Vagina (tissue), 2 donors: ENCODE measurements at regions not wholly inside any gene's neighbourhood (a gene's known extent, or its start where the extent isn't known, plus 50 kb on each side); places are given as distances from the start of the nearest gene placed in this dataset.

Source experiments
- DNase-seq, 2 donors: peaks; one replicate each; pipeline ENCODE4 v3.0.0-alpha.2; 2017; ENCODE audit errors: extremely low spot score in 2 of 2
- H3K27ac ChIP-seq: fragments of 200-600 bp; sonication (generic); one replicate; pipeline ENCODE4 v1.5.1; 2019
- H3K27me3 ChIP-seq: fragments of 200-600 bp; sonication (generic); one replicate; pipeline ENCODE4 v1.5.1; 2019
- H3K36me3 ChIP-seq, 2 donors: fragments of 200-600 bp; sonication (generic); one replicate each; pipeline ENCODE4 v1.5.1; 2017 to 2019
- H3K4me1 ChIP-seq: fragments of 200-600 bp; sonication (generic); one replicate; pipeline ENCODE4 v1.5.1; 2019
- H3K4me3 ChIP-seq, 2 donors: fragments of 200-600 bp; sonication (generic); 1 replicate in 1 of 2; 2 replicates in 1 of 2; pipeline ENCODE4 v1.5.1; 2016 to 2019
- H3K9me3 ChIP-seq: fragments of 200-600 bp; sonication (generic); one replicate; pipeline ENCODE4 v1.5.1; 2019
- POLR2A ChIP-seq, 2 donors: fragments of 450-650 bp; IDR thresholded peaks; one replicate each; pipeline ENCODE4 v1.6.1; 2017; ENCODE audit warnings: antibody characterized with exemption in 2 of 2, mild to moderate bottlenecking in 2 of 2, moderate library complexity in 2 of 2
- POLR2AphosphoS5 ChIP-seq, 2 donors: sonication (generic); formaldehyde crosslinking; IDR thresholded peaks; one replicate each; pipeline ENCODE4 v1.9.0; 2017; ENCODE audit warnings: antibody characterized with exemption in 2 of 2, mild to moderate bottlenecking in 2 of 2, low read depth in 1 of 2; ENCODE audit not compliant: insufficient read depth in 1 of 2
- intact Hi-C: fragments of 100-400 bp; cut with DNase I; formaldehyde crosslinking; loops from one replicate; pipeline ENCODE4 v1.15.1; 2023
- TF ChIP-seq, protein P1 (sequence below), 3 experiments: fragments of 450-650 bp in 2 of 3; fragments of 200-600 bp in 1 of 3; sonication (generic) in 1 of 3; IDR thresholded peaks; one replicate each; pipeline ENCODE4 v1.5.1; 2017 to 2019; ENCODE audit warnings: antibody characterized with exemption in 3 of 3, mild to moderate bottlenecking in 2 of 3, moderate library complexity in 2 of 3

DNA sequence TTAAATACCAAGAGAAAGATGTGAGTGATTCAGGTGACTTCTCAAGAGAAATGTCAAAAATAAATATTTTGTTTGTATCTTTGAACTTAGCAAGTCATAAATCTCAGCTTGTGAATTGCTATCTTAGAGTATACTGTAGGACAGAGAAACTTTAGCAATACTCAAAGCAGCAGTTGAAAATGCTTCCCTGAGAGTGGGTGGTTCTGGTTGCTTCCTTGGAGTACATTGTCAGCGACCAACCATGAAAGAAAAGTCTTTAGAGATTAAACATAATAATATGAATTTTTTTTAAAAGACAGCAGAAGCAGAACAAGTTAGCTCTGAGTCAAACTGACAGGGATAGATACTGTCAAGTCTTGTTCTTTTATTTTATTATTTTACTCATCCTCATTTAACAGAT lies 86.8 kb upstream of the OSBPL8 start:
- Histone ChIP-seq H3K27ac (no peak overlapping the region), H3K4me1 (no peaks in the 10 kb centered on the region), H3K4me3 (no peak overlapping the region), H3K36me3 (no peaks in the 10 kb centered on the region), H3K9me3 (no peaks in the 10 kb centered on the region), H3K27me3 (no peaks in the 10 kb centered on the region)
- no peak for DNase-seq
- no peak for TF ChIP-seq POLR2A (IDR thresholded peaks at IDR 0.05)
- no peak for TF ChIP-seq POLR2AphosphoS5 (IDR thresholded peaks at IDR 0.05; ENCODE audit: insufficient read depth in 1 of 2, low read depth in 1 of 2)
- intact Hi-C loops = no loop called here

- no peaks in the 10 kb centered on the region for H3K27me3 ChIP-seq
- TF ChIP-seq POLR2A (IDR thresholded peaks at IDR 0.05) (no peak), POLR2AphosphoS5 (IDR thresholded peaks at IDR 0.05; ENCODE audit: insufficient read depth in 1 of 2, low read depth in 1 of 2) (no peak)
- TF ChIP-seq, protein P1, sequence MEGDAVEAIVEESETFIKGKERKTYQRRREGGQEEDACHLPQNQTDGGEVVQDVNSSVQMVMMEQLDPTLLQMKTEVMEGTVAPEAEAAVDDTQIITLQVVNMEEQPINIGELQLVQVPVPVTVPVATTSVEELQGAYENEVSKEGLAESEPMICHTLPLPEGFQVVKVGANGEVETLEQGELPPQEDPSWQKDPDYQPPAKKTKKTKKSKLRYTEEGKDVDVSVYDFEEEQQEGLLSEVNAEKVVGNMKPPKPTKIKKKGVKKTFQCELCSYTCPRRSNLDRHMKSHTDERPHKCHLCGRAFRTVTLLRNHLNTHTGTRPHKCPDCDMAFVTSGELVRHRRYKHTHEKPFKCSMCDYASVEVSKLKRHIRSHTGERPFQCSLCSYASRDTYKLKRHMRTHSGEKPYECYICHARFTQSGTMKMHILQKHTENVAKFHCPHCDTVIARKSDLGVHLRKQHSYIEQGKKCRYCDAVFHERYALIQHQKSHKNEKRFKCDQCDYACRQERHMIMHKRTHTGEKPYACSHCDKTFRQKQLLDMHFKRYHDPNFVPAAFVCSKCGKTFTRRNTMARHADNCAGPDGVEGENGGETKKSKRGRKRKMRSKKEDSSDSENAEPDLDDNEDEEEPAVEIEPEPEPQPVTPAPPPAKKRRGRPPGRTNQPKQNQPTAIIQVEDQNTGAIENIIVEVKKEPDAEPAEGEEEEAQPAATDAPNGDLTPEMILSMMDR (IDR thresholded peaks at IDR 0.05) = no peak
Measured at GRCh38 chr12:76649099-76649498, 89.5 kb upstream of the OSBPL8 start.

DNA sequence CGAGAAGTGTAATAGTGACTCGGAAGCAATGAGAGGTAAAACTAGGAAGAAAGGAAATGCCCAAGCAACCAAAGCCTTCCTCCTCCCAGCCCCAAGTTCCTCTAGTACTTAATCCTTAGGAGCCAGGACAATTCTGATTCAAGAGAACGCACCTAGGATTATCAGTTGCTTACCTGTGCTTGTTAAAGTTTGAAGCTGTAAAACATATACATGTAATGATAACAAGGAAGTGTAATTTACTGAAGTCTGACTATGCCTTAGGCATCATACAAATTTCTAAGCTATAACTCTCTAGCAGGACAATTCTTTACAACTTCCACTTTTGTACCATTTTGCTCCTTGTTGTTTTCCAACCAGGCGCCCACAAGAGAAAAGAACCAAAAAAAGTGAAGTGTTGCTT lies 92.8 kb upstream of the OSBPL8 start:
- no peak overlapping the region for H3K27ac ChIP-seq
- TF ChIP-seq, protein P1 (IDR thresholded peaks at IDR 0.05) = no peak
- no peak overlapping the region for H3K4me3 ChIP-seq
- H3K36me3 ChIP-seq = no peaks in the 10 kb centered on the region
- intact Hi-C loops = no loop called here
- DNase-seq = no peak
- H3K27me3 ChIP-seq = no peaks in the 10 kb centered on the region
- H3K4me1 ChIP-seq = no peaks in the 10 kb centered on the region
- H3K9me3 ChIP-seq = no peaks in the 10 kb centered on the region

More at GRCh38 chr12:76649099-76649498, 89.5 kb upstream of the OSBPL8 start:
- Histone ChIP-seq H3K4me3 (no peak overlapping the region), H3K27ac (no peak overlapping the region), H3K9me3 (no peaks in the 10 kb centered on the region), H3K4me1 (no peaks in the 10 kb centered on the region), H3K36me3 (no peaks in the 10 kb centered on the region)
- intact Hi-C loops = no loop called here
- DNase-seq = no peak

GRCh38 chr12:76653342-76653741 lies 93.8 kb upstream of the OSBPL8 start:
- Histone ChIP-seq H3K36me3 (no peaks in the 10 kb centered on the region), H3K4me3 (no peak overlapping the region), H3K9me3 (no peaks in the 10 kb centered on the region), H3K27me3 (no peaks in the 10 kb centered on the region), H3K4me1 (no peaks in the 10 kb centered on the region), H3K27ac (no peak overlapping the region)
- intact Hi-C loops = no loop called here
- TF ChIP-seq, protein P1 (IDR thresholded peaks at IDR 0.05) = no peak
- TF ChIP-seq POLR2AphosphoS5 (IDR thresholded peaks at IDR 0.05; ENCODE audit: insufficient read depth in 1 of 2, low read depth in 1 of 2) (no peak), POLR2A (IDR thresholded peaks at IDR 0.05) (no peak)
- no peak for DNase-seq

- intact Hi-C loops = no loop called here
- Histone ChIP-seq H3K4me3 (no peak overlapping the region), H3K4me1 (no peaks in the 10 kb centered on the region), H3K9me3 (no peaks in the 10 kb centered on the region), H3K27ac (no peak overlapping the region), H3K27me3 (no peaks in the 10 kb centered on the region), H3K36me3 (no peaks in the 10 kb centered on the region)
- TF ChIP-seq POLR2A (IDR thresholded peaks at IDR 0.05) = no peak
- no peak for DNase-seq
Measured at GRCh38 chr12:76664731-76665130, 99.2 kb upstream of the ZDHHC17 start.

GRCh38 chr12:76666290-76666835 lies 97.6 kb upstream of the ZDHHC17 start:
- no peak for TF ChIP-seq POLR2AphosphoS5 (IDR thresholded peaks at IDR 0.05; ENCODE audit: insufficient read depth in 1 of 2, low read depth in 1 of 2)
- TF ChIP-seq, protein P1 (IDR thresholded peaks at IDR 0.05) = no peak
- TF ChIP-seq POLR2A (IDR thresholded peaks at IDR 0.05) = no peak
- Histone ChIP-seq H3K4me3 (no peak overlapping the region), H3K27ac (no peak overlapping the region), H3K4me1 (no peaks in the 10 kb centered on the region), H3K27me3 (no peaks in the 10 kb centered on the region), H3K9me3 (no peaks in the 10 kb centered on the region), H3K36me3 (no peaks in the 10 kb centered on the region)
- DNase-seq = no peak
- intact Hi-C loops = no loop called here
